ENCODE measurements at regions not wholly inside any gene's neighbourhood (a gene's known extent, or its start where the extent isn't known, plus 50 kb on each side); places are given as distances from the start of the nearest gene placed in this dataset.

DNA sequence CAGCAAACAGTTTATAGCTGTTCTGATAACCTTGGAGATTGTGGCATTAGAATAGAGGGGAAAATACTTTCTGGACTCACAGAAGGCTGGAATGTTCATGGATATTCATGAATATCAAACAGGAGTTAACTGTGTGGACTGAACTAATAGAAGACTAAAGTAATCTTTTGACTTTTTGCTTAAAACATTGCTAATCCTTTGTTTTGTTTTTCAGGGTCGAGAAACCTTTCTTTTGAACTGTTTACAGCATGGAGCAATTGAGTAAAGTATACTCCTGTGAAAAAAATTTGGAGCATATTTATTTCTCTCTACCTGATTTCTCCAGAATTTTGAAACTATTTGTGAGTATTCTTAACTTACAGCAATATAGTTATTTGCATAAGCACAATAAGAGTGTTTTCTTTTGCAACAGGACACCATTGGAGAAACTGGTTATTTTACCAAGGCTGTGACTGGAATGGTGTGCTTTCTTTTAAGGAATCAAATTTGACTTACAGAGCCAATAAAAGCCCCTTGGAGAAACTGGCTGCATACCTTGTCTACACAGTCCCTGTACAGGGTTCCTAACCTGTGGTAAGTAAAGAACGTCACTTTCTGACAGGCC lies 821.6 kb downstream of the TBC1D22A start:
- no peak for DNase-seq

DNA sequence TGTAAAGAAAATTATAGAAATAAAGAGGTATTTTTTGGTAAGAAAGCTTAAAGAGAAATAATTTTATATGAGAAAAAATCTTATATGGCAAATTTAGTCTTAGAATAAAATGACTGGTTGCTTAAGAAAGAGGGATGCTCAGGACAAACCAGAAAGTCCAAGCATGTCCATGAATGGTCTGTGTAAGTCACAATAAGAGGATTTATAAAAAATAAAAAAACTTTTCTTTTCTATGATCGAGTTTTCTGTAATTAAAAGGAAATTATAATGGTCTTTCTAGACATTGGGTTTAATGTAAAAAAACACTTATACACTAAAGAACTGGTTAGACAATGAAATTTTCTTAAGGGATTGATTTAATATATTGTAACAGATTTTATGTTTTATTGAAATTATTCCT lies 819.6 kb downstream of the TBC1D22A start:
- DNase-seq: no peak

DNA sequence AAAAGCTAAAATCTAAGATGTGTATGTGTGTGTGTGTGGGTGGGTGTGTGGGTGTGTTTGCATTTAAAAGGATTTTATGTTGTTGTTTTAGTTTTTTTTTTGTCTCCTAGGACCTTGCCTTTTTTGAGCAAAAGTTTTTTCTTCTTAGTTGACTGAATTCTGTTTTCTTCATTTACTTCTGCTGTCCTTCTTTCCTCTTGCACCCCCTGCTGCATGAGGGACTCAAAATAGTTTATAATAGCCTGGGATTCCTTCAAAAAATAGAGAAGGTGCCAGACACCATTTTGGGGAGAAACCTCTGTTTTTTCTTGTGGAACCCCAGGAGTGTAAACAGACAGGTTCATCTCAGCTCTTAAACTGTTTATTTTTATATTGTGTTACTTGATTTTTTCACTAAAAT lies 817.7 kb downstream of the TBC1D22A start:
- no peak for DNase-seq

DNA sequence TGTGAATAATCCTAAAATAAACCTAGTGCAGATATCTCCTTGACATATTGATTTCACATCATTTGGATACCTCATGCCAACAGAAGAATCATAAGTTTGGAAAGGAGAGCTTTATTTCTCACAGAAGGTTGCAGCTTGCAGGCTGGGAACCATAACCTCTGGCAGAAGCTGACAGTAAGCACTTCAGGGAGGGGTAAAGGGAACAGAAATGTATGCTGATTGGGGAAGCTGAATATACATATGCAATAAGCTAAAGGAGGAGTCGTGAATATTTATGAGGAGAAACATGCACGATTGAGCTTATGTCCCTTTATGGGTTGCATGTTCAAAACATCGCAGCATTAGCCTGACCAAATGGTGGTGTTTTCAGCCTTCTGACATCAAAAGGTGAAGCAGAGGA lies 814.5 kb downstream of the TBC1D22A start:
- no peak for DNase-seq

DNA sequence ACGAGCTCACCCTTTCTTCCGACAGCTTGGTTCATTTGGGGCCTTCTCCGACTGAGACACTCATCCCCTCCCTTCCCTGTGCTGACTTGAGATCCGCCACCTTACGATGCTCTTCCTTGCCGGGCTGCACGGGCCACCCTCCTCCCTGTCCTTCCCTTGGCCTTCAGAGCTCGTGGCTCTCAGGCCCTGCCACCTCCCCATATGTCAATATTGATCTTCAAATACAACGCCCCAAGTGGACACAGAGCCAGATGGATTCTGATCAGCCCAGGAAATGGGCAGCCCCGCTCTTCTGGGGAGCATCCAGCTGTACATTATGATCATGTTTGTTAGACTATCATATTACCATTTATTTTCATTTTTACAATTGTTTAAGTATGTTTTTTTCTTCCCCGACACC lies 812.8 kb downstream of the TBC1D22A start:
- DNase-seq: no peak

DNA sequence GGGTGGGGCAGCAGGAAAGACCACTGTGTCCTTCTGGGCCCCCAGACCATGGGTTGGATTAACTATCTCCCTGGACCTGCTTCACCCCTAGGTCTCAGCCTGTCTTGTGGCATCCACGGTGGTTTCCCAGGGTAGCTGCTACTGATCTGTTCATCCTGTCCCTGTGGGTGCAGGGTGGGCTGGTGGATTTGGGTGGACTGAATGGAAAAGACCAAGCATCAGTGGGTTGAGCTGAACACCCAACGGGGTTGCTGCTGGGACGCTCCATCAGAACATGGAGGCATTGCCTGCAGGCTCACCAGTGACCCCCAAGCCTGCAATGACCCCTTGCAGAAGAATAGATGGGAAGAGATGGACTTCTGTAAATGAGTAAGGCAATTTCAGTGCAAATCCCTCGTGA lies 812.1 kb downstream of the TBC1D22A start:
- no peak for DNase-seq

DNA sequence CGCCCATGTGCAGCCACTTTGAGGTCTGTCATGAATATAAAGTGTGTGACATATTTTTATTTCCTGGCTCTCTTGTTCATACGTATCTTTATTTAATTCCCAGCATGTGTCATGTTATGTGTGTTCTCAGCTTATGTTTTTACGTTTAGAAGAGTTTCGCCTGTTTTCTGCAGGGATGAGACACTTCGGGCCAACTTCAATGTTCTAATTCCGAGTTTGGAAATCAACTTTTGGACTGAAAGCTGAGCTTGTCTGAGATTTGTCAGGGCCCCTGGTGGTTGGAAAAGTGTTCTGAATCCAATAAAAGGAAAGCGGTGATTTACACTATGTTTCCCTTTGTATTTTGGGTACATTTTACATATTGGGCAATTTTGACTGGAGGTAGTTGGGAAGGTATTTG lies 810.7 kb downstream of the TBC1D22A start:
- DNase-seq: no peak

DNA sequence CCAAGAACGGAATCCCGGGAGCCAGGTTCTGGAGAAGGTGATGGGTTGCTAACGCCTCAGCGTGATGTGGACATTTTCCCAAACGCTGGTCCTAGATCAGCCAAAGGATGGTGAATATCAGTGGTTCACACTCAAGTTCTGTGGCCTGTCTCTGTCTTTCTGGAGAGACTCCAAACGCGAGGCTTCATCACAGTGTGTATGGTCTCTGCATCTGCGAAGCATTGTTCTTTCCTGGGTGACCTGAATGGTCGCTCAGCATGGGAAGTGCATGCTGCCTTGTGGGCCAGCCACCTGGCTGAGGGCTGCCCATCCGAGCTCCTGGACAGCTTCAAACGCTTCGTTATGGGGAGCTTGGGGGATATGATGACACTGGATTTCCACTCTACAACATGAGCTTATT lies 810.0 kb downstream of the TBC1D22A start:
- no peak for DNase-seq

DNA sequence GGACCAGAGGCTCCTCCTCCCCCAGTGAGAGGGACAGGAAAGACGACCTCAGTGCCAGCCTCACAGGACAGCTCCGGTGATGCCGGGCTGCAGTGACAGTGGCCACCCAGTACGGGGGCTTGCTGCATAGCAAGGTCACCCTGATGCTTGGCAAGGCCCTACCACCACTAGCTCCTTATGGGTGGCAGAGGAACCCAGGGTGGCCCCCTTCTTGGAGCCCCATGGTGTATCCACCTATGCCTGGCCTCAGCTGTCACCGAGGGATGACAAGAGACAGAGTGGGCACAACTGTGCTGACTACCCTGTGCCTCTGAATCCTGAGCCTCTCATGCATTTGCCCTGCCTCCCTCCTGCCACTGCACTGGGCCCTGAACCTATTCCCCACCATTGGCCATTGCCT lies 809.2 kb downstream of the TBC1D22A start:
- DNase-seq: no peak

DNA sequence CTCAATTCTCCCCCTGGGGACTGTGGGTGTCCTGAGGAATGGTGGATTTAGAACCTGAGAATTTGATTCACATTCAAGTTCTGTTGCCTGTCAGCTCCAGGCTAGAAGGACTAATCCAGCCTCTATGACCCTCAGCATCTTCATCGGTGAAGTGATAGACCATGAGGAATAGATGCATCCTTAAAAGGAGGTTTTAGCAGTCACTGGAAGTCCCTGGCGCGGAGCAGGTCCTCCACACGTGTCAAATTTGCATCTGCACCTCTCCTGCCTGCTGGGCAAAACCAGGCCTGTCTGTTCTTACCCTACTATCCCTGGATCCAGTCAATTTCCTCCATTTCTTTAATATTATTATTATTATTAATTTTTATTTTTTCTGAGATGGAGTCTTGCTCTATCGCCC lies 808.4 kb downstream of the TBC1D22A start:
- no peak for DNase-seq

DNA sequence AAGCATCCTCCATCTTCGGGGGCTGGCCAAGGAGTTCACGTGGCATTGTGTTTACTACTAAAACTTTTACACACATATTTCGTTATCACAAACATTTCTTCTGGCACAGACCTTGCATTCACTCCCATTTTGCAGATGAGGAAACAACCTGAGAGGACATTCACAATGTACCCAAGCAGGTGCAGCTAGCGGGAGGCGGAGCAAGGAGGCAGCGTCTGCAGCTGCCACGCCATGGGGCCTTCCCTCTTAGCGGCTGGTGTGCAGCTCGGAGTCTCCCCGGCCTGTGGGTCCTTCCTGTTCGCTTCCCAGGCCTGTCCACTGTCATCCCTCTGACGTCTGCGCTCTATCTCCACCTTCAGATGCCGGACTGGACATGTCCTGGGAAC lies 807.8 kb downstream of the TBC1D22A start:
- DNase-seq: no peak

DNA sequence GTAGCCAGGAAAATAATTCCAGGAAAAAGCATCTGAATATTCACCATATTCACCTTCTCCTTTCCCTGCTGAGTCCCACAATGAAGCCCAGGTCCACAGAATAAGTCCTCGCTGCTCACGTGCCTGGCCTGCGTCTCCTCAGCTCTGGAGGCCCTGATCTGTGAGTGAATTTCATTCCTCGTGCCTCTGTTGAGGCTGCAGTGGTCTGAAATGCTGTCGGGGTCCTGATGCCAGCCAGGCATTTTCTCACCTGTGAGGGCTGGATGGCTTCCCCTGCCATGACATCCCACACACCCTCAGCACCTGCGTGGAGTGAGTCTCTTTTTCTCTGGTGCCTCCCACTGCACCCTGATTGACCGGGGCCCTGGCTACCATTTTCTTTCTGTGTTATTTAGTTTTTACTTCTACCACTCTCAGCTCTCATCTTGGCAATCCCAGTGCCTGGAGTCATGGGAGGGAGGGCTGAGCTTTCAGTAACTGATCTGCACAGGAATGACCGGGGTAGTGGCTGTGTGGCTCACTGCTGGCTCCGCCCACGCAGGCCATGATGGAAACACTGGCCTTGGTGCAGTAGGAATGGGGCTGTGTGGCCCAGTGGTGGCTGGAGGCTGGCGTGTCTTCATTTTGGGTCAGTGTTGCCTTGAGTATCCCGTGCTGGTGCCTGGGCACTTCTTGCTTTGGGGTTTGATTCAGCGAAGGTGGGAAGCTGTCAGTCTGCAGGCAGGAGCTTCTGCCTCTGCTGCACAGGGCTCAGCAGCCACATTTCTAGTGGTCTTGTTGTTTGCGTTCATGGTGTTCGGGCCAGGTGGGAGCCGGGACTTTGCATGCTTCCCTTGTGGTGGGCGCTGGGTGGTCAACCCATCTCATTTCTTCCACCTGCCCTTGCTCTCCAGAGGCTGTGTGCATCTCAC lies 807.2 kb downstream of the TBC1D22A start:
- DNase-seq: no peak

DNA sequence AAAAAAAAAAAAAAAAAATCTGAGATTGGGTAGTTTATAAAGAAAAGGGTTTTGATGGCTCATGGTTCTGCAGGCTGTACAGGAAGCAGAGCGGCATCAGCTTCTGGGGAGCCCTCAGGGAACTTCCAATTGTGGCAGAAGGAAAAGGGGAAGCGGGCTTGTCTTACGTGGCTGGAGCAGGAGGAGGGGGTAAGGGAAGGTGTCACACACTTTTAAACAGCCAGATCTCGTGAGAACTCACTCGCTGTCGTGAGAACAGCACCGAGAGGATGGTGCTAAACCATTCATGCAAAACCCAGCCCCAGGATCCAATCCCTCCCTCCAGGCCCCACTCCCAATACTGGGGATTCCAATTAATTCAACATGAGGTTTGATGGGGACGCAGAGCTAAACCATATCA lies 806.2 kb downstream of the TBC1D22A start:
- no peak for DNase-seq

DNA sequence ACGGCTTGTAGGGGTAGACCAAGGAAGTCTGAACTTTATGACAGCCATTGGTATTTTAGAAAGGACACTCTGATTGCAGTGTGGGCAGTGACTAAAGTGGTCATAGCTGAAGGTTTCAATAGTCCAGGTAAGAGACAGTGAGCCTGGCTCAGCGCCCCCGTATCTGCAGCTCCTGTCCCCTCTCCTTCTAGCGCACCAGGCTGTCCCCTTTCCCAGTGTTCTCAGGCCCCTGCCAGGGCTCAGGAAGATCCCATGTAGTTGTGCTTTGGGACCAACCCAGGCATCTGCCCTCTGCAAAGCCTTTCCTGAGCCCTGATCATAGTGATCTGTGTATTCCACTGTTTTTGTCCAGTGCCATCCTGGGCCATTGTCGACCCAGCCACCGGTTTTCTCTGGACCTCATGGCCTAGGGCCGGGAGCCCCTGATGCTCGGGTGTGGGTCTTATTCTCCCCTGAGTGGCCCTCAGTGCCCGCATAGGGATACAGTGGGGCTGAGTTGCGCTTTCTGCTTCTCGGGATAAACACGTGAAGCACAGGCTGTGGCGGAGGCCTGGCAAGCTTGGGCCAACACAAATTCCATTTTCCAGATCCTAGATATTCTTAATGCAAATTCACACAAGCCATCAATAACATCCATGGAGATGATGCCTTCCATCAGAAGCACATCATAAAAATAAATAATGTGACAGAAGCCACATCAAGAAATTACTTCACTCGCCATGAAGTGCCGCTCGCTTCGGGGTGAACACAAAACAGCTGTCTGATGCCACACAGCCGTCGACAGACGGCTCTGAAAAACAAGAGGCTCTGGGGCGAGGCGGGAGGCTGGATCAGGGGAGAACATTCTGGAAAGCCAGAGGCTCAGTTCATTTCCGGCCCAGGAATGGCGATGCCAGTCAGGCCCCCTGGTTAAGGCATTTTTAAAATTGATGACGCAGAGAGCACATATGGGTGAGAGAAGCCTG lies 805.0 kb downstream of the TBC1D22A start:
- DNase-seq: no peak

DNA sequence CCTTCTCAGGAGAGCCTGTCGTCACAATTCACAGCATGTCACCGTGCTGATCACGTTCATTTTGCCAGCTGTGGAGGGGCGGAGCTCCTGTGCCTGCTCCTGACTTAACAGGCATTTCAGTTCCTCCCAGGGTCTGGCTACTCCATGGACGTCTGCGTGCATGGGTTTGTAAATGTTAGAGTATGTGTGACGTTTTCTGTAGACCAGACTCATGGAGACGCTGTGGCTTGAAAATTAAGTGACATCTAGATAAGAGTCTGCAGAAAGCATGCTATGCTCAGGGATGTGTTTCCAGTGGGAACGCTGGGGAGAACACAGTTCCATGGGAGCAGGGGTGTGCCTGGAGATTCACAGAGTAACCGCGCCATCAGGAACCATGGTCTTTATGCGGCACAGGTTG lies 804.0 kb downstream of the TBC1D22A start:
- DNase-seq: no peak

DNA sequence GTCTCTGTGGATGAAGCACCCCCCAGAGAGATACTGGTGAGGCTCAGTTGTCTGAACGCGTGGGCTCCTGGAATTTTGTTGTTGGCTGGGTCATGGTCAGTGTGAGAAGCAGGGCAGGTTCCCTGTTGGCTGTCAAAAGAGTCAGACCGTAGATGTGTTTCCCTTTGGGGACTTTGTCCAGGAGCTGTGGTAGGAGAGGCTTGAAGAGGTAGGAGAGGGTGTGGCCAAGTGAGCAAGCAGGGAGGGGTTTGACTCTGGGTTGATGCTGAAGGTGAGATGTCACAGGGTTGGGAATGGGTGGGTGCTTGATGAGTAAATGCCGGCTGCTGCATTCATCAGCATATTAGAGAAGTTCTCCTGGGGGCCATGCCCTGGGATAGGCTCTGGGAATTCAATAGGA lies 803.2 kb downstream of the TBC1D22A start:
- DNase-seq: no peak

DNA sequence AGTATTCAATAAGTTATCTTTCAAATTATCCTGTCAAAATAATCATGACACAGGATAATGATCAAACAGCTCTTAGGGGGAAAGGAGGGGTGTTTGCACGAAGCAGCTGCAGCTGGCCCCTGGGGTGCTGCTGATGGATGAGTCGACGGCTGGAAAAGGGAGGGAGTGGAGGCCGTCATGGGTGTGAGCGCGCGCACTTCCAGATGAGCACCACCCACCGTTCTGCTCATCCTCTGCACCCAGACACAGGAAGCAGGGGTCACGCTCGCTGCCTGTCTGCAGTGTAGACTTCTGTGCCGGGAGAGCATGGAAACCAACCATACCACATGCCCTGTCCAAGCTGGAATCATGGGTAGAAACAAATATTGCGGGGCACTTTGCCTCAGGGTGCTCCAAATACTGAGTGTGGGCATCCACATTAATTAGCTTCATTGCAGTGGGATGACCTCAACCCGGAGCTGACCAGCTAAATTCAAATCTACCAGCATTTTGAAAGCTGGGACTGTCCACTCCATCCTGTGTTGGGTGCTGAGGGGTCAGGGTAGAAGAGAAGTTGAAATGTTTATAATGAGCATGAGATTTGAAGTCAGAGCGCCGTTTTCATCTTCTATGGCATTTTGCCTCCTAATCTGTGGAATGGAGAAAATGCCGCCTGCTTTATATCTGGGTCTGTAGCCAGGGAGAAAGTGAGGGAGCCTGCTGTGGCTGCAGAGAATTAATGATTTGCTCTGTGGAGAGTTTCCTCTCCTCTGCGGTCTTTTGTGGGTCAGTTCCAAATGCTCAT lies 802.4 kb downstream of the TBC1D22A start:
- DNase-seq: no peak

DNA sequence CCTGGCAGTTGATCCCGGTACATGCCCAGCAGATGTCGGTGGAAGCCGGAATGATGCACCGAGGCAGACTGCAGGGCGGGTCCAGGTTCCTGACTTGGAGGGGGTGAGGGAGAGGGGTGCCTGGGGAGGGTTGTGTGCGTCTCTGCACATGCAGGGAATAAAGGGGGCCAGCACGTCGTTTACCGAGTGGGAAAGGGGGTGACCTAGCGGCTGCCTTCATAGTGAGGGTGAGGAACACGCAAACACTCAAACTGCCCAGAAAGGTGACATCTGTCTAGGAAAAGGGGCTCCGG lies 801.7 kb downstream of the TBC1D22A start:
- DNase-seq: no peak

DNA sequence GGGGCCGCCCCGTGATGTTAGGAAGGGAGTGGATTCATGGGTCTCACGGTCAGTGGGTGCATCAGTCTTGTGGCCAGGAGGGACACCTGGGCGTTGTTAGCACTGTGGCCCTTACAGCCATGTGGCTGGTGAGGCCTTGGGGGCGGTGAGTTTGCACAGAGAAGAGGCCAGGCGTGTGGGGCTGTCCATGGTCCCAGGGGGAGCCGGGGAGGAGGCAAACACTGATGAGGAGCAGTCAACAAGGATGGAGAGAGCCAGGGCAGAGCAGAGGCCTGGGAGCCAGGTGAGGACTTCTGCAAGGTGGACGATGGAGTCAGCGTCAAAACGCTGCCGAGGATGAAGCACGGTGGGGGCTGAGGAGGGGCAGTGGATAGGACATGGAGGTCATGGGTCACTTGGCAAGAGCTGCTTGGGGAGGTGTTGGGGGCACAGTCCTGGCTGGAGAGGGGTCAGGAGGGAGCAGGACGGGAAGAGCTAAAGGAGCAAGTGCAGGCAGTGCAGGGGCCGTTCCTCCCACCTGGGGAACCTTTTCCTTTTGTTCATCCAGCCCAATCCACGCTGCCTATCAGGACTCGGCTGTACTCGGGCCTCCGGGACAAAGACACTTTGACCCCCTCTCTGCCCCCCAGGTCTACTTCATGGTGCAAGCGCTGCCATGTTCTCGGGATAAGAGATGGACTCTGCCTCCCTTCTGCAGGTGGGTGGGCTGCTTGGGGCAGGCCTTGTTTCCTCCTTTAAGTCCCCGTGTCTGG lies 801.1 kb downstream of the TBC1D22A start:
- DNase-seq: no peak

DNA sequence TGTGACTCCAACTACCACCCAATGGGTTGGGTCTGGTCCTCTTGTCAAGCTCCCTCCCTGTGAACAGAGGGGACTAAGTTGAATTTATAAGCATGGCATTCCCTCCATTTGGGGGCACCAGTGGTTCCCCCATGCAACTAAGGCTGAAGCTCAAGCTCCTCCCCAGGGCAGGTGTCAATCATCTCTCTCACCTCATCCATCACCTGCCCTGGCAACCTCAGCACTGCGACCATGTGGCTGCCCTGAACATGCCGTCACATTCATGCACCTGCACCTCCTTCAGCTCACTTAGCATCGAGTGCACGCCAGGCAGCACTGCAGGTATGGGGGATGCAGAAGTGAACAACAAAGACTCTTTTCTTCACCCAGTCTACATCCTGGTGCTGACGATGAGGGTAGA lies 799.3 kb downstream of the TBC1D22A start:
- no peak for DNase-seq

DNA sequence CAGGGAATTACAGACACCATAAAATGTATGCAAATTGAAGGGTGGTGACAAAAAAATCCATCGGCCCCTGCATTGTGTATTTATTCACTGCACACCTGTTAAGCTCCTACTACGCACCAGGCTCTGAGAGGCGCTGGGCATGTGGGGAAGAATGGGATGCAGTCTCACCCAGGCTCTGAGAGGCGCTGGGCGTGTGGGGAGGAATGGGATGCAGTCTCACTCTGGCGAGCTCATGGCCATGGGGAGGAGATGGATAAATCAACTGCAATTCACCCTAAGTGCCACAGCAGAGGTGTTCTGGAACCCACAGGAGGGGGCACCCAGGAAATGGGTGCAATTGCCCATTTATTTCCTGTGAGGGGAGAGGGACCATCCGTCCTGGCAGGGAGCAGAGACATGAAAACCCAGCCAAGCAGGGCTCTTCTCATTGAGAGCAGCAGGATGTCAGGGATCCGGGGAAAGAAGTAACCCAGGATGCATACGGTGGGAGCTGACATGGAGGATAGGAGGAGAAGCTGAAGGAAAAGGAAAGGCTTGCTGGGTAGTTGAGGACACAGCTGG lies 798.7 kb downstream of the TBC1D22A start:
- no peak for DNase-seq

Measured in stimulated activated CD4-positive, alpha-beta T cell treated with anti-CD3 and anti-CD28 coated beads, Interleukin-12 subunit alpha, Interleukin-12 subunit beta, amount 100 ng/mL, for 4 hours (primary cell).